Skeletal muscle tissue (tissue), 3 donors: ENCODE measurements at regions not wholly inside any gene's neighbourhood (a gene's known extent, or its start where the extent isn't known, plus 50 kb on each side); places are given as distances from the start of the nearest gene placed in this dataset.

Experiments used
- H3K27ac ChIP-seq: one replicate; pipeline ENCODE4 v1.7.0; 2013; ENCODE audit warnings: mild to moderate bottlenecking, low read depth, low read length, inconsistent platforms
- H3K27me3 ChIP-seq, 3 donors: one replicate each; pipeline ENCODE4 v1.7.0; 2013; ENCODE audit warnings: low read length in 3 of 3; ENCODE audit not compliant: control insufficient read depth in 3 of 3, insufficient read depth in 3 of 3
- H3K36me3 ChIP-seq, 3 donors: one replicate each; pipeline ENCODE4 v1.7.0; 2013; ENCODE audit warnings: low read length in 3 of 3; ENCODE audit not compliant: control insufficient read depth in 3 of 3, insufficient read depth in 3 of 3
- H3K4me1 ChIP-seq, 3 donors: one replicate each; pipeline ENCODE4 v1.7.0; 2013; ENCODE audit warnings: low read length in 3 of 3, mild to moderate bottlenecking in 3 of 3; ENCODE audit not compliant: control insufficient read depth in 3 of 3, insufficient read depth in 3 of 3
- H3K4me3 ChIP-seq, 3 donors: one replicate each; pipeline ENCODE4 v1.7.0; 2013; ENCODE audit warnings: low read length in 3 of 3
- H3K9ac ChIP-seq, 3 donors: one replicate each; pipeline ENCODE4 v1.7.0; 2013; ENCODE audit warnings: low read length in 3 of 3, mild to moderate bottlenecking in 3 of 3, moderate library complexity in 2 of 3, low read depth in 1 of 3
- H3K9me3 ChIP-seq, 3 donors: one replicate each; pipeline ENCODE4 v1.7.0; 2013; ENCODE audit warnings: low read length in 3 of 3; ENCODE audit not compliant: control insufficient read depth in 3 of 3
- donor health status: Osteomylitis.

- H3K27ac ChIP-seq = no peak overlapping the region
- H3K4me3 ChIP-seq = no peak overlapping the region
- H3K9me3 ChIP-seq = peaks cover 0 to 4% (median 0%) of the 10 kb centered on the region in 3 donors
- peaks cover 0 to 2% (median 0%) of the 10 kb centered on the region in 3 donors for H3K27me3 ChIP-seq
- no peaks in the 10 kb centered on the region for H3K4me1 ChIP-seq
- H3K9ac ChIP-seq = no peak overlapping the region
- no peaks in the 10 kb centered on the region for H3K36me3 ChIP-seq
Measured at GRCh38 chr20:22207280-22207679, 377.1 kb downstream of the FOXA2 start.

GRCh38 chr20:22204801-22205200 is 379.6 kb downstream of the FOXA2 start:
- Histone ChIP-seq H3K27me3 (no peaks in the 10 kb centered on the region), H3K36me3 (no peaks in the 10 kb centered on the region), H3K4me1 (no peaks in the 10 kb centered on the region), H3K9me3 (peaks cover 0 to 5% (median 0%) of the 10 kb centered on the region in 3 donors), H3K27ac (no peak overlapping the region), H3K4me3 (no peak overlapping the region), H3K9ac (no peak overlapping the region)

- Histone ChIP-seq H3K27me3 (no peaks in the 10 kb centered on the region), H3K9me3 (no peaks in the 10 kb centered on the region), H3K4me3 (no peak overlapping the region), H3K9ac (no peak overlapping the region), H3K27ac (no peak overlapping the region), H3K36me3 (no peaks in the 10 kb centered on the region), H3K4me1 (no peaks in the 10 kb centered on the region)
Measured at GRCh38 chr20:22182148-22182547, 402.2 kb downstream of the FOXA2 start.

- no peak overlapping the region for H3K27ac ChIP-seq
- no peak overlapping the region for H3K9ac ChIP-seq
- H3K27me3 ChIP-seq = no peaks in the 10 kb centered on the region
- H3K4me3 ChIP-seq = no peak overlapping the region
- no peaks in the 10 kb centered on the region for H3K4me1 ChIP-seq
- H3K36me3 ChIP-seq = no peaks in the 10 kb centered on the region
- H3K9me3 ChIP-seq = no peaks in the 10 kb centered on the region
Measured at GRCh38 chr20:22180244-22180643, 404.1 kb downstream of the FOXA2 start.

- Histone ChIP-seq H3K36me3 (no peaks in the 10 kb centered on the region), H3K27ac (no peak overlapping the region), H3K27me3 (no peaks in the 10 kb centered on the region), H3K4me3 (no peak overlapping the region), H3K4me1 (no peaks in the 10 kb centered on the region), H3K9me3 (peaks cover 0 to 3% (median 0%) of the 10 kb centered on the region in 3 donors), H3K9ac (no peak overlapping the region)
Measured at GRCh38 chr20:22160101-22160652, 424.2 kb downstream of the FOXA2 start.

GRCh38 chr20:22159276-22159675 is 425.1 kb downstream of the FOXA2 start:
- H3K9me3 ChIP-seq = peaks cover 0 to 3% (median 0%) of the 10 kb centered on the region in 3 donors
- no peaks in the 10 kb centered on the region for H3K36me3 ChIP-seq
- H3K4me3 ChIP-seq = no peak overlapping the region
- no peaks in the 10 kb centered on the region for H3K4me1 ChIP-seq
- H3K27ac ChIP-seq = no peak overlapping the region
- no peaks in the 10 kb centered on the region for H3K27me3 ChIP-seq
- H3K9ac ChIP-seq = no peak overlapping the region

- H3K27me3 ChIP-seq = no peaks in the 10 kb centered on the region
- no peaks in the 10 kb centered on the region for H3K36me3 ChIP-seq
- no peak overlapping the region for H3K27ac ChIP-seq
- H3K4me3 ChIP-seq = no peak overlapping the region
- H3K9ac ChIP-seq = no peak overlapping the region
- H3K4me1 ChIP-seq = no peaks in the 10 kb centered on the region
- peaks cover 2 to 7% (median 6%) of the 10 kb centered on the region in 3 donors for H3K9me3 ChIP-seq
Measured at GRCh38 chr20:22127587-22127986, 422.1 kb downstream of the PAX1 start.

GRCh38 chr20:22106308-22106938 is 401.0 kb downstream of the PAX1 start:
- Histone ChIP-seq H3K4me3 (no peak overlapping the region), H3K4me1 (no peaks in the 10 kb centered on the region), H3K9me3 (no peaks in the 10 kb centered on the region), H3K27me3 (no peaks in the 10 kb centered on the region), H3K27ac (no peak overlapping the region), H3K9ac (no peak overlapping the region), H3K36me3 (no peaks in the 10 kb centered on the region)

GRCh38 chr20:22101606-22102005 is 396.1 kb downstream of the PAX1 start:
- Histone ChIP-seq H3K4me3 (no peak overlapping the region), H3K27ac (no peak overlapping the region), H3K27me3 (no peaks in the 10 kb centered on the region), H3K9ac (no peak overlapping the region), H3K36me3 (no peaks in the 10 kb centered on the region), H3K9me3 (no peaks in the 10 kb centered on the region), H3K4me1 (no peaks in the 10 kb centered on the region)

GRCh38 chr20:22100686-22101085 is 395.2 kb downstream of the PAX1 start:
- H3K4me3 ChIP-seq = no peak overlapping the region

More at GRCh38 chr20:22100686-22101085, 395.2 kb downstream of the PAX1 start:
- Histone ChIP-seq H3K9me3 (no peaks in the 10 kb centered on the region), H3K9ac (no peak overlapping the region), H3K27me3 (no peaks in the 10 kb centered on the region), H3K4me1 (no peaks in the 10 kb centered on the region), H3K27ac (no peak overlapping the region), H3K36me3 (no peaks in the 10 kb centered on the region)
